ENCODE measurements at regions not wholly inside any gene's neighbourhood (a gene's known extent, or its start where the extent isn't known, plus 50 kb on each side); places are given as distances from the start of the nearest gene placed in this dataset.
"Not testable (repeated sequence)": the region's sequence is repeated elsewhere in the genome, so short reads cannot be mapped to it uniquely, and the experiment has no call there.

DNA sequence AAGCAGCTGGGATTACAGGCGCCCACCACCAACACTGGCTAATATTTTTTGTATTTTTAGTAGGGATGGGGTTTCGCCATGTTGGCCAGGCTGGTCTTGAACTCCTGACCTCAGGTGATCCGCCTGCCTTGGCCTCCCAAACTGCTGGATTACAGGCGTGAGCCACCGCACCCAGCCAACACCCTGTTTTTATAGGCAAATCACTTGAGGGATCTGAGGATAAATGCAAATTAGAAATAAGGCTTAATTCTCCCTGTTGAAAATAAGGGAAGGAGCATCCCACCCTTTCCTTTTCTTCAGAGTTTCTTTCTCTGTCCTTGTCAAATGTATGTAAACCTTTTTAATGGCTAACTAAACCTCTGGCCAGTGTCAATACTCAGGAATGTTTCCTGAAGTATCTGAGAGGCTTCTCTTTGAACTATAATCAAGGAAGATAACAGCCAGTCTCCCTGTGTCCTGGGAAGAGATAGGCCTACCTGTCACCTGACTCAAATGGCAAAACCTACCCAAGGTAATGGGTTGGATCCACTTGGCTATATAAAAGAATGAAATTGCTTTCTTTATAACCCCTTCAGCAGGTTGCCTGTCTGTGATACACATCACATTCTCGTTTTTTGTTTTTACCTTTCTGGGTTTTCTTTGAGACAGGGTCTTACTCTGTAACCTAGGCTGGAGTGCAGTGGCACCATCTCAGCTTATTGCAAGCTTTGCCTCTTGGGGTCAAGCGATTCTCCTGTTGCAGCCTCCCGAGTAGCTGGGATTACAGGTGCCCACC lies 64.5 kb upstream of the TNFAIP3 start:
- no peak for DNase-seq (ENCODE audit: low read depth in 2 of 2)

GRCh38 chr6:137804637-137805036 lies 62.4 kb upstream of the TNFAIP3 start:
- DNase-seq (ENCODE audit: low read depth in 2 of 2), result no peak

GRCh38 chr6:137805622-137806021 lies 61.4 kb upstream of the TNFAIP3 start:
- no peak for DNase-seq (ENCODE audit: low read depth in 2 of 2)

DNA sequence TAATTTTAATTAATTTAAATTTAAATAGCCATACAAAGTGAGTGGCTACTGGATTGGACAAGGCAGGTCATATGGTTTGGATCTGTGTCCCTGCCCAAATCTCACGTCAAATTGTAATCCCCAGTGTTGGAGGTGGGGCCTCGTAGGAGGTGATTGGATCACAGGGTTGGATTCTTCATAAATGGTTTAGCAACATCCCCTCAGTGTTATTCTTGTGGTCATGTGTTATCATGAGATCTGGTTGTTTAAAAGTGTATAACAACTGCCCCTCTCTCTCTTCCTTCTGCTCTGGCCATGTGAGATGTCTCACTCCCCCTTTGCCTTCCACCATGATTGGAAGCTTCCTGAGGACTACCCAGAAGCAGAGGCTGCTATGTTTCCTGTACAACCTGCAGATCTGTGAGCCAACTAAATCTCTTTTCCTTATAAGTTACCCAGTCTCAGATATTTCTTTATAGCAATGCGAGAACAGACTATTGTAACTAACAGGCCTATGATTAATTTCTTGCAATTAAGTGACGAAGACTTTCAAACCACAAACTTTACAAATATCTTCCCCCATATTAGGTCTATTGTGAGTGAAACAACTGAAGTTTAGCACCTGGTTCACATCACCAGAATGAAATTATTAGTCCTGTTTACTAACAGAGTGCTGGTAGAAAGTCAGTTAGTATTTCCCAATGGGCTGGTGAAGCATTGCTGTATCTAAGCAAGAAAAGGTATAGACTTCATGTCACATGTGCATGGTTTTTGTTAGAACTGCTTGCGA lies 60.0 kb upstream of the TNFAIP3 start:
- no peak for DNase-seq (ENCODE audit: low read depth in 2 of 2)

- no peak for DNase-seq (ENCODE audit: low read depth in 2 of 2)
Measured at GRCh38 chr6:137808191-137808590, 58.9 kb upstream of the TNFAIP3 start.

GRCh38 chr6:137808836-137809315 lies 58.2 kb upstream of the TNFAIP3 start:
- no peak for DNase-seq (ENCODE audit: low read depth in 2 of 2)

DNA sequence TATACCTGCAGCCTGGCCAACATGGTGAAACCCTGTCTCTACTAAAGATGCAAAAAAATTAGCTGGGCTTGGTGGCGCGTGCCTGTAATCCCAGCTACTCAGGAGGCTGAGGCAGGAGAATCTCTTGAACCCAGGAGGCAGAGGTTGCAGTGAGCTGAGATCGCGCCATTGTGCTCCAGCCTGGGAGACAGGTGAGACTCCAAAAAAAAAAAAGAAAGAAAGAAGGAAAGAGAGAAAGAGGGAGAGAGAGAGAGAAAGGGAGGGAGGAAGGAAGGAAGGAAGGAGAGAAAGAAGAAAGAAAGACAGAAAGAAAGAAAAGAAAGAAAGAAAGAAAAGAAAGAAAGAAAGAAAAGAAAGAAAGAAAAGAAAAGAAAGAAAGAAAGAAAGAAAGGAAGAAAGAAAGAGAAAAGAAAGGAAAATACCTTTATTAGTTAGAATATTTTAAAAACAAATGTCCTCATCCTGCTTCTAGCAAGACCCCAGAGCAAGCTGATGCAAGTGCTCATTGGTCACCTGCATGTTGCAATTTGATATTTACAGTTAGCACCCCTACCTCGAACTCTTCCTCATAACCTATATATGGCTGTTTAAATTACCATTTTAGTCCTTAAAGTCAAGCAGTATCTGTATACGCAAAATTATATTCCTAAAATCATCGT lies 57.0 kb upstream of the TNFAIP3 start:
- DNase-seq (ENCODE audit: low read depth in 2 of 2), result not testable (repeated sequence)

DNA sequence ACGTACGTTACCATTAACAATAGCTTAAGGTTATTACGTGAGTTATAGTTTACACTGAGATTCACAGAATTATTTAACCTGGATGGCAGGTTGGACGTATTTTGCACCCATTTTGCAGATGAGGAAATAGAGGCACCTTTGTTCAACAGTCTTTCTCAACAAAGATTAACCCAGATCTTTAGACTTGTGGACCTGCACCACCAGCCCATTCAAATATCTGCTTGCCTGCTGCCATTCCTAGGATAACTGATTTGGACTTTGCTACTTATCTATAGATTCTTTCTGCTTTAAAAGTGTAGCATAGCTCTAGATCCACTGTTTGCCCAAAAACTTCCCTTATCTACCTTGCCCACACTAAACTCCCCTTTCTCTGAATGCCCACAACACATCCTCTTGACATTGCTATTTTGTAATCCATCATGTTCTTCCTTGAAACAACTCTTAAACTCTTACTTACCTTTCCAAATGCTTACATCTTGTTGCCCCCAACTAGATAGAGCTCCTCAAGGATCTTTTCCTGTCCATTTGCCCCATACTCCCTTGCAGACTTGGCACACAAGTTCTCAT lies 56.4 kb upstream of the TNFAIP3 start:
- DNase-seq (ENCODE audit: low read depth in 2 of 2), result no peak

DNA sequence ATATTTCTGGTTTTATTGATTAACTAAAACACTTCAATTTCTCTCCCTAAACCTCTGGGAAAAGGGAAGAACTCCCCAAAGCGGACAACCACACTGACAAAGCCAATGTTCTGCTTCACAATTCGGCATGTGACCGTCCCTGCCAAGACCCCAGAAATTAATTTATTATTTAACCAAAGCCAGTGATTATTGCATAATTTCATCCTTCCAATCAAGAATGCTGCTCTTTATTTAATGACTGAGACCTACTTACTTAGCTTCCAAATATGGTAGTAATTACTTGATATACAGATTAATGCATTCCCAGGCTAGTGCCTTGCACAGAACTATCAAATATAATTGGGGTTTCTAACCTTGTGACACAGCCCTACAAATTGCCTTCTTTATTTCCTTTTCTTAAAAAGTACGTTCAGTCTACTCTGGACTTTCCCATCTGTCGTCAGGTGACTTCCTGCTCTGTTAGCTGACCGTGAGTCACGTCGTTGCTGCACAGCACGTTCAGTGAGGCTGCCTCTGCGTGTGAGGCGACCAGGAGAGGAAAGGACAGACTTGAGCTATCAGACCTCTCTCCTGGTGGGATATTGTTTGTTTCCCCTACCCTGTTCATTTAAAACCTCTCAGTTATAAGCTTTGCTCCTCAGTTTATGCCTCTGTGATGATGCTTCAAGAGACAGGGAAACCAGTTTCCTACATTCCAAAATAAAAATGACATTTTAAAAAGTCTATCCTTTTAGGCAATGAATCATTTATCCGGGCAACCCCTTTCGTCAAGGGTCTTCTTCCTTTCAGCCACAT lies 55.7 kb upstream of the TNFAIP3 start:
- DNase-seq (ENCODE audit: low read depth in 2 of 2), result peak; percentile 45 to 77

GRCh38 chr6:137811916-137812553 lies 55.0 kb upstream of the TNFAIP3 start:
- no peak for DNase-seq (ENCODE audit: low read depth in 2 of 2)

GRCh38 chr6:137813308-137813970 lies 53.6 kb upstream of the TNFAIP3 start:
- no peak for DNase-seq (ENCODE audit: low read depth in 2 of 2)

DNA sequence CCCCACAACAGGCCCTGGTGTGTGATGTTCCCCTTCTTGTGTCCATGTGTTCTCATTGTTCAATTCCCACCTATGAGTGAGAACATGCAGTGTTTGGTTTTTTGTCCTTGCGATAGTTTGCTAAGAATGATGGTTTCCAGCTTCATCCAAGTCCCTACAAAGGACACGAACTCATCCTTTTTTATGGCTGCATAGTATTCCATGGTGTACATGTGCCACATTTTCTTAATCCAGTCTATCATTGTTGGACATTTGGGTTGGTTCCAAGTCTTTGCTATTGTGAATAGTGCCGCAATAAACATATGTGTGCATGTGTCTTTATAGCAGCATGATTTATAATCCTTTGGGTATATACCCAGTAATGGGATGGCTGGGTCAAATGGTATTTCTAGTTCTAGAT lies 53.0 kb upstream of the TNFAIP3 start:
- DNase-seq (ENCODE audit: low read depth in 2 of 2), result not testable (repeated sequence)

DNA sequence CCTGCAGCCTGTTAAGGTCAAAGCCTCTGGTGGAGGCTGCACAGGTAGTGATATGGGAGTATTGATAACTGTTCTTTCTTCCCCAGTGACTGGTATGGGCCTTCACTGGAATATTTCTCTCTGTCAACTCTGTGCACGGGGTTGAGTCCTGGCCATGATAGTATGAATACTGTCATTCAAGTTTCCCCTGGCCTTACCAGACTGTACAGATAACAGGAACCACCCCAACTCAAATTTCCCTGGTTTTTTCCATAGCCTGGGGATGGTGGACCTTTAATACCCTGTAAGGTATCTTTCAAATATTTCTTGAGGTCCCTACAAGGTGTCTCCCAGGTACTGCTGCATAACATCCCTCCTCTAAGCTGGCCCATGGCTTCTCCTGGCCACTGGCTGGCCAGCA lies 51.4 kb upstream of the TNFAIP3 start:
- no peak for DNase-seq (ENCODE audit: low read depth in 2 of 2)

- DNase-seq (ENCODE audit: low read depth in 2 of 2), result no peak
Measured at GRCh38 chr6:137816133-137816579, 50.9 kb upstream of the TNFAIP3 start.

GRCh38 chr6:137816688-137817618 lies 50.1 kb upstream of the TNFAIP3 start:
- no peak for DNase-seq (ENCODE audit: low read depth in 2 of 2)
